Breast epithelium (tissue), 4 donors: ENCODE measurements at regions not wholly inside any gene's neighbourhood (a gene's known extent, or its start where the extent isn't known, plus 50 kb on each side); places are given as distances from the start of the nearest gene placed in this dataset.
"Not testable (repeated sequence)": the region's sequence is repeated elsewhere in the genome, so short reads cannot be mapped to it uniquely, and the experiment has no call there.

Experiments
- DNase-seq, 2 donors: peaks; one replicate each; pipeline ENCODE4 v3.0.0-alpha.2; 2019; ENCODE audit warnings: low spot score in 2 of 2
- H3K27ac ChIP-seq, 2 donors: fragments of 200-600 bp; sonication (generic) in 1 of 2; one replicate each; pipeline ENCODE4 v1.5.1; 2016 to 2019; ENCODE audit warnings: mild to moderate bottlenecking in 1 of 2
- H3K27me3 ChIP-seq, 2 donors: fragments of 200-600 bp; sonication (generic) in 1 of 2; one replicate each; pipeline versions ENCODE4 v1.5.1 to v1.6.0; 2017 to 2019; ENCODE audit warnings: control low read depth in 1 of 2, mild to moderate bottlenecking in 1 of 2
- H3K36me3 ChIP-seq: fragments of 200-600 bp; one replicate; pipeline ENCODE4 v1.5.1; 2019
- H3K4me1 ChIP-seq, 2 donors: fragments of 200-600 bp; sonication (generic); one replicate each; pipeline ENCODE4 v1.5.1; 2016 to 2019; ENCODE audit warnings: control low read depth in 1 of 2
- H3K4me3 ChIP-seq, 3 donors: fragments of 200-600 bp; sonication (generic); 1 replicate in 2 of 3; 2 replicates in 1 of 3; pipeline ENCODE4 v1.5.1; 2016 to 2019; ENCODE audit warnings: mild to moderate bottlenecking in 3 of 3, moderate library complexity in 2 of 3
- H3K9me3 ChIP-seq, 2 donors: fragments of 200-600 bp; sonication (generic) in 1 of 2; one replicate each; pipeline ENCODE4 v1.5.1; 2016 to 2019; ENCODE audit warnings: control low read depth in 1 of 2
- CTCF ChIP-seq, 3 donors: fragments of 450-650 bp; IDR thresholded peaks; one replicate each; pipeline ENCODE4 v1.5.1; 2016 to 2017; ENCODE audit warnings: antibody characterized with exemption in 3 of 3, mild to moderate bottlenecking in 3 of 3, moderate library complexity in 3 of 3
- POLR2A ChIP-seq: fragments of 450-650 bp; IDR thresholded peaks from one replicate; pipeline ENCODE4 v1.6.1; 2016; ENCODE audit warnings: antibody characterized with exemption, mild to moderate bottlenecking, moderate library complexity
- POLR2AphosphoS5 ChIP-seq, 3 donors: sonication (generic); formaldehyde crosslinking; IDR thresholded peaks; one replicate each; pipeline ENCODE4 v1.6.1; 2017; ENCODE audit warnings: antibody characterized with exemption in 3 of 3
- intact Hi-C: fragments of 100-400 bp; cut with DNase I; formaldehyde crosslinking; loops from one replicate; pipeline ENCODE4 v1.15.1; 2023; ENCODE audit warnings: low total_unique reads

DNA sequence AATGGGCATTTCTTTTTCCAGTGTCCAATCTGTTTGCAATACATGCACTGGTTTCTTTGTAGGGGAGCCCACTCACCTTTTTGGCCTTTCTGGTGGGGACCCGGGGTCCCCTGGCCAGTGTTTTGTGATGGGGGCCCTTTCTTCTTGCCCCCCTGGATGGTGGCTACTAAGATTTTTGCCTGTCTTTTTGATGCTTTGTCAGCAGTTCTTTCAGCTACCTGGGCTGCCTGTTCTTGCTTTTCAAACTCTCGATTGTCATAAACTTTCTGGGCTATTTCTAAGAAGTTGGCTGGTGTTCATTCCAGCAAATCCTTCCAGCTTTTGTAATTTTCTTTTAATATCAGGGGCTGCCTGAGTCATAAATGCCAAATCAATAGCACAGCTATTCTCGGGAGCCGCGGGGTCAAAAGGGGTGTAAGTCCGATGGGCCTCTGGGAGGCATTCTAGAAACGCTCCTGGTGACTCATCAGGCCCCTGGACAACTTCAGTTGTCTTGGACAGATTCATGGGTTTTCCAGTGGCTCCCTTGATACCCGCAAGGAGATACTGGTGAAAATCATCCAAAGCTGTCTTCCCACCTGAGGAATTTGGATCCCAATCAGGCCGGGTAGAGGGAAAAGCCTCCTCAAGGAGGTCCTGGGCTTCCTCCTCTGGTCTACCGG lies 79.0 kb downstream of the PRR15 start:
- no peaks in the 10 kb centered on the region for H3K9me3 ChIP-seq
- intact Hi-C loops, result no loop called here
- no peak overlapping the region for H3K27ac ChIP-seq
- no peaks in the 10 kb centered on the region for H3K36me3 ChIP-seq
- DNase-seq, result no peak
- H3K4me3 ChIP-seq, result no peak overlapping the region
- H3K4me1 ChIP-seq, result no peaks in the 10 kb centered on the region
- no peak for TF ChIP-seq POLR2A
- no peak for TF ChIP-seq POLR2AphosphoS5 (IDR thresholded peaks at IDR 0.05)
- no peak for TF ChIP-seq CTCF (IDR thresholded peaks at IDR 0.05)
- no peaks in the 10 kb centered on the region for H3K27me3 ChIP-seq

- H3K27me3 ChIP-seq, H3K9me3 ChIP-seq, H3K4me1 ChIP-seq, H3K36me3 ChIP-seq, H3K4me3 ChIP-seq, DNase-seq, H3K27ac ChIP-seq, intact Hi-C loops: not testable (repeated sequence)
Measured at GRCh38 chr7:29646116-29646515, 82.5 kb downstream of the PRR15 start.

- no peaks in the 10 kb centered on the region for H3K27me3 ChIP-seq
- TF ChIP-seq POLR2A, result no peak
- no peak for TF ChIP-seq POLR2AphosphoS5 (IDR thresholded peaks at IDR 0.05)
- TF ChIP-seq CTCF (IDR thresholded peaks at IDR 0.05), result no peak
- H3K4me1 ChIP-seq, result no peaks in the 10 kb centered on the region
- no peaks in the 10 kb centered on the region for H3K36me3 ChIP-seq
- no peak overlapping the region for H3K4me3 ChIP-seq
- DNase-seq, result no peak
- no peak overlapping the region for H3K27ac ChIP-seq
- intact Hi-C loops, result no loop called here
- H3K9me3 ChIP-seq, result no peaks in the 10 kb centered on the region
Measured at GRCh38 chr7:29647020-29647654, 83.5 kb downstream of the PRR15 start.

DNA sequence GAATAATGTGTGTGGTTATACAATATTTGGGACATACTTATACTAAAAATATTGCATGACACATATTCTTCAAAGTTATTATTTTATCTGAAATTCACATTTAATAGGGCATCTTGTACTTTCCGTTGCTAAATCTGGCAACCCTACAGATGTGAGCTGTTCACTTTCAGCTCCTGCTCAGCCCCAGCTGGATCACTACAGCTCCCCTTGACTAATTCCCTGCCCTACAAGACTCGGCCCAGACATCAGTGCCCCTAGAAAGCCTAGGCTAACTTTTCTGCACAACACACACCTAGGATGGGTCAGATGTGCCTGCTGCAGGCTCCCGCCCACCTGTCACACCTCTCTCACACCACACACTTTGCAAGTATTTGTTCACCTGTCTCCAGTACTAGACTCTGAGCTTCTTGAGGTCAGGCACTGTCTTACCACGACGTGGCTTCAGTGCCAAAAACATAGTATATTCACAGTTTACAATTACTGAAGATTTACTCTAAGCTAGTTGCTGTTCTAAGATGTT lies 84.1 kb downstream of the PRR15 start:
- H3K4me3 ChIP-seq, H3K9me3 ChIP-seq, H3K27ac ChIP-seq, DNase-seq, H3K4me1 ChIP-seq, H3K36me3 ChIP-seq, intact Hi-C loops, H3K27me3 ChIP-seq: not testable (repeated sequence)

GRCh38 chr7:29649028-29649716 lies 85.5 kb downstream of the PRR15 start:
- intact Hi-C loops, result no loop called here
- TF ChIP-seq POLR2AphosphoS5 (IDR thresholded peaks at IDR 0.05), result no peak
- TF ChIP-seq CTCF (IDR thresholded peaks at IDR 0.05), result no peak
- no peak for TF ChIP-seq POLR2A
- no peaks in the 10 kb centered on the region for H3K4me1 ChIP-seq
- H3K27ac ChIP-seq, result no peak overlapping the region
- no peak overlapping the region for H3K4me3 ChIP-seq
- H3K27me3 ChIP-seq, result no peaks in the 10 kb centered on the region
- no peak for DNase-seq
- H3K36me3 ChIP-seq, result no peaks in the 10 kb centered on the region
- no peaks in the 10 kb centered on the region for H3K9me3 ChIP-seq

- Histone ChIP-seq H3K27me3 (no peaks in the 10 kb centered on the region), H3K4me3 (no peak overlapping the region), H3K36me3 (no peaks in the 10 kb centered on the region), H3K4me1 (no peaks in the 10 kb centered on the region), H3K9me3 (no peaks in the 10 kb centered on the region), H3K27ac (no peak overlapping the region)
- intact Hi-C loops, result no loop called here
- TF ChIP-seq POLR2A (no peak), POLR2AphosphoS5 (IDR thresholded peaks at IDR 0.05) (no peak), CTCF (IDR thresholded peaks at IDR 0.05) (no peak)
- DNase-seq, result no peak
Measured at GRCh38 chr7:29649876-29650275, 86.2 kb downstream of the PRR15 start.
